ENCODE measurements at regions not wholly inside any gene's neighbourhood (a gene's known extent, or its start where the extent isn't known, plus 50 kb on each side); places are given as distances from the start of the nearest gene placed in this dataset.

DNA sequence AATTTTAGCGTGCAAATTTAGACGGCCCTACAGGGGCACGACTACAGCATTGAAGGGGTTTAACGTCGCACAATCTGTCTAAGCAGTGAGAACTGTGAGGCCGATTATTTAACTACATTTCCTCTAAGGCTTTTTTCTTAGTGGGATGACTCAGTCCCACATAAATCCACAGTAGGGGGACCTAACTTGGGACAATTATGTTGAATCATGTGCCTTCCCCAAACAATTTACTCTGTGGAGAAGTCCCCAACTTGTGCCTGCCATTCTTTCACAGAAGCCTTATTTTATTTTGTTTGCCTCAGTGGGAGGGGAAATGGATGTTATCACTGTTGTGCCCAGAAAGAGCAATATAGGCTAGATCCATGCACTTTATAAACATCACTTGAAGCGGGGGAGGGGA, 80.3 kb upstream of the CDCA7L start:
- Histone ChIP-seq H3K14ac (ENCODE audit: insufficient read depth, low read length) (no peak overlapping the region), H3K23ac (ENCODE audit: insufficient read length, low read depth, low read length) (no peak overlapping the region), H2BK5ac (ENCODE audit: insufficient read length, low read length) (no peak overlapping the region), H3T11ph (ENCODE audit: low read length) (no peak overlapping the region), H2AFZ (ENCODE audit: low read length) (no peak overlapping the region), H2BK12ac (ENCODE audit: insufficient read length, low read depth, low read length) (no peak overlapping the region), H3K79me1 (ENCODE audit: insufficient read depth, low read depth, low read length, poor library complexity, severe bottlenecking) (no peaks in the 10 kb centered on the region), H2BK120ac (ENCODE audit: low read depth, low read length, poor library complexity, severe bottlenecking) (no peak overlapping the region), H2BK15ac (ENCODE audit: low read depth, low read length) (no peak overlapping the region), H3K56ac (ENCODE audit: insufficient read length, low read depth, low read length) (no peak overlapping the region), H3K18ac (ENCODE audit: insufficient read length, low read depth, low read length) (no peak overlapping the region), H3K27me3 (ENCODE audit: insufficient read depth, low read length) (no peaks in the 10 kb centered on the region), H3K4me2 (ENCODE audit: insufficient read depth, insufficient read length, low read length) (no peak overlapping the region), H3K79me2 (ENCODE audit: insufficient read depth, low read length) (no peaks in the 10 kb centered on the region), H3K27ac (ENCODE audit: insufficient read length, low read depth, low read length) (no peak overlapping the region), H4K8ac (replicated peaks; ENCODE audit: insufficient read length, low read depth, low read length) (no peak overlapping the region), H4K91ac (ENCODE audit: insufficient read length, low read depth, low read length) (no peak overlapping the region), H3K9me3 (ENCODE audit: control insufficient read depth, low read depth, low read length) (peaks cover 6% of the 10 kb centered on the region), H2AK5ac (ENCODE audit: insufficient read length, low read length) (no peak overlapping the region), H3K4ac (ENCODE audit: low read depth, low read length) (no peak overlapping the region), H2BK20ac (ENCODE audit: low read depth, low read length, poor library complexity, severe bottlenecking) (no peak overlapping the region), H4K5ac (ENCODE audit: insufficient read length, low read depth, low read length) (no peak overlapping the region), H3K4me1 (ENCODE audit: insufficient read depth, low read length) (peaks cover 2% of the 10 kb centered on the region; the same call in 1 of the 2 replicates), H4K20me1 (ENCODE audit: control insufficient read depth, insufficient read depth, insufficient read length) (no peaks in the 10 kb centered on the region), H3K23me2 (ENCODE audit: insufficient read length, low read depth, low read length, poor library complexity, severe bottlenecking) (no peaks in the 10 kb centered on the region), H3K9ac (ENCODE audit: extremely low read depth, insufficient read length, low read length) (no peak overlapping the region)
- TF ChIP-seq, protein P1, sequence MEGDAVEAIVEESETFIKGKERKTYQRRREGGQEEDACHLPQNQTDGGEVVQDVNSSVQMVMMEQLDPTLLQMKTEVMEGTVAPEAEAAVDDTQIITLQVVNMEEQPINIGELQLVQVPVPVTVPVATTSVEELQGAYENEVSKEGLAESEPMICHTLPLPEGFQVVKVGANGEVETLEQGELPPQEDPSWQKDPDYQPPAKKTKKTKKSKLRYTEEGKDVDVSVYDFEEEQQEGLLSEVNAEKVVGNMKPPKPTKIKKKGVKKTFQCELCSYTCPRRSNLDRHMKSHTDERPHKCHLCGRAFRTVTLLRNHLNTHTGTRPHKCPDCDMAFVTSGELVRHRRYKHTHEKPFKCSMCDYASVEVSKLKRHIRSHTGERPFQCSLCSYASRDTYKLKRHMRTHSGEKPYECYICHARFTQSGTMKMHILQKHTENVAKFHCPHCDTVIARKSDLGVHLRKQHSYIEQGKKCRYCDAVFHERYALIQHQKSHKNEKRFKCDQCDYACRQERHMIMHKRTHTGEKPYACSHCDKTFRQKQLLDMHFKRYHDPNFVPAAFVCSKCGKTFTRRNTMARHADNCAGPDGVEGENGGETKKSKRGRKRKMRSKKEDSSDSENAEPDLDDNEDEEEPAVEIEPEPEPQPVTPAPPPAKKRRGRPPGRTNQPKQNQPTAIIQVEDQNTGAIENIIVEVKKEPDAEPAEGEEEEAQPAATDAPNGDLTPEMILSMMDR (conservative IDR thresholded peaks at IDR 0.05), result no peak
- DNase-seq, result no peak
- Mint-ChIP-seq H3K36me3 (ENCODE audit: insufficient read depth in 1 of 3, low read depth in 3 of 3) (peaks cover 5 to 23% (median 7%) of the 10 kb centered on the region in 3 experiments), H3K4me3 (no peak overlapping the region), H3K27ac (no peak overlapping the region), H3K4me1 (peaks cover 7 to 12% of the 10 kb centered on the region in 2 experiments; a peak in 3 of 4 replicates), H3K27me3 (ENCODE audit: low read depth) (no peaks in the 10 kb centered on the region), H3K9me3 (peaks cover 11 to 12% of the 10 kb centered on the region in 2 experiments)
- WGBS (ENCODE audit: extremely low coverage, insufficient read length, low lambda C conversion rate), result no CpG with 5 or more reads among the region's 7 CpGs

Measured in H9 (cell line).